ENCODE measurements at regions not wholly inside any gene's neighbourhood (a gene's known extent, or its start where the extent isn't known, plus 50 kb on each side); places are given as distances from the start of the nearest gene placed in this dataset.

DNA sequence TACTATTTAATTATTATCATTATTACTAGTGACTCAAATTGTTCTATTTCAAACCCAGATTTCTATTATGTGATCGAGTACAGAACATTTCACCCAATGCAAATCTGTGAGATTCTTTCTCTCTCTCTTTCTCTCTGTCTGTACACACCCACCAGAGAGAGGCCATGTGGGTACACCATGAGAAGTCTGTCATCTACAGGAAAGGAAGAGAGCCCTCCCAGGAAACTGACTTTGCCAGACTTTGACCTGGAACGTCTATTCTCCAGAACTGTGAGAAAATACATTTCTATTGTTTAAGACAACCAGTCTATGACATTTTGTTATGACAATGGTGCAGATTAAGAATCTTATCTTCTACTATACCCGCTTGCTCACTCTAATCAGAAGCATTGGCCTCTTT is 1091.6 kb downstream of the TTLL7 start:
- TF ChIP-seq POLR2A (IDR thresholded peaks at IDR 0.05; ENCODE audit: low read depth, low read length) (no peak), TAF1 (IDR thresholded peaks at IDR 0.05; ENCODE audit: borderline replicate concordance, low read depth, low read length) (no peak), POLR2AphosphoS5 (IDR thresholded peaks at IDR 0.05; ENCODE audit: low read depth, low read length) (no peak)
- DNase-seq (ENCODE audit: insufficient read length) = no peak
- no peak for FAIRE-seq

DNA sequence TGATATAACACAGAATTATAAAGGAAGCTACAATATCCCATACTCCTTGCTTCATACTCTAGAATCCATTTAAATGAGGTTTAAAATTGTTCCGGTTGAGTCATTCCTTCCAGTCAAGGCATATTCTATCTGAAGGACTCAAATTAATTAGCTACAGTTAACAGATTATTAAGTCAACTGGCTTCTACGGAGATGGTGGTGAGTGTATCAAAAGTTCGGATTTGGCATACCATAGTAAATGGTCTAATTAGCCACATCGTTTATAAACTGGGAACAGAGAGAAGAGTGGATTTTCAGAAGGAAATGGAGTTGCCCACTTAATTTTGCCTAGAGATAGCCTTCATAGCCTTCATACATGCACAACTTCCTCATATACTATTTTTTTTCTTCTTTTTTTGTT is 1095.3 kb downstream of the TTLL7 start:
- no peak for TF ChIP-seq POLR2A (IDR thresholded peaks at IDR 0.05; ENCODE audit: low read depth, low read length)
- TF ChIP-seq TAF1 (IDR thresholded peaks at IDR 0.05; ENCODE audit: borderline replicate concordance, low read depth, low read length) = no peak
- TF ChIP-seq POLR2AphosphoS5 (IDR thresholded peaks at IDR 0.05; ENCODE audit: low read depth, low read length) = no peak
- FAIRE-seq (no peak), DNase-seq (ENCODE audit: insufficient read length) (no peak)

DNA sequence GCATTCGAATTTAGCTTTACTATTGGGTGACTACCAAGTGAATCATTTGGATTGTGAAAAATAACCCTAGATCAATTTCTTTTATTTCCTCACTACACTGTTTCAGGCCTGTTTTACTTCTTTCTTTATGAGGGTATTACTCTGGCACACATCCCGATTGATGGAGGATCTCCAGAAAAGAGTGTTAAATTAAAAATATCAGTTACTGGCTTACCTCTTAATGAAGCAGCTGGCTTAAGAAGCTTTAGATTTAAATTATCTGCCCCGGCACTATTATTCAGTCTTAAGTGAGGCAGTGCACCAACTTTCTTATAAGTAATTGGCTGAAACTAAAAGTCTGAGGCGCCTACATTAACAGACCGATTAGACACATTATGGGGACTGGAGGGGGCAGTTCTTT is 1097.4 kb downstream of the TTLL7 start:
- TF ChIP-seq POLR2AphosphoS5 (IDR thresholded peaks at IDR 0.05; ENCODE audit: low read depth, low read length) (no peak), TAF1 (IDR thresholded peaks at IDR 0.05; ENCODE audit: borderline replicate concordance, low read depth, low read length) (no peak), POLR2A (IDR thresholded peaks at IDR 0.05; ENCODE audit: low read depth, low read length) (no peak)
- no peak for FAIRE-seq
- no peak for DNase-seq (ENCODE audit: insufficient read length)

- FAIRE-seq (no peak), DNase-seq (ENCODE audit: insufficient read length) (no peak)
- TF ChIP-seq POLR2AphosphoS5 (IDR thresholded peaks at IDR 0.05; ENCODE audit: low read depth, low read length) (no peak), TAF1 (IDR thresholded peaks at IDR 0.05; ENCODE audit: borderline replicate concordance, low read depth, low read length) (no peak), POLR2A (IDR thresholded peaks at IDR 0.05; ENCODE audit: low read depth, low read length) (no peak)
Measured at GRCh38 chr1:82901118-82901517, 1097.8 kb downstream of the TTLL7 start.

DNA sequence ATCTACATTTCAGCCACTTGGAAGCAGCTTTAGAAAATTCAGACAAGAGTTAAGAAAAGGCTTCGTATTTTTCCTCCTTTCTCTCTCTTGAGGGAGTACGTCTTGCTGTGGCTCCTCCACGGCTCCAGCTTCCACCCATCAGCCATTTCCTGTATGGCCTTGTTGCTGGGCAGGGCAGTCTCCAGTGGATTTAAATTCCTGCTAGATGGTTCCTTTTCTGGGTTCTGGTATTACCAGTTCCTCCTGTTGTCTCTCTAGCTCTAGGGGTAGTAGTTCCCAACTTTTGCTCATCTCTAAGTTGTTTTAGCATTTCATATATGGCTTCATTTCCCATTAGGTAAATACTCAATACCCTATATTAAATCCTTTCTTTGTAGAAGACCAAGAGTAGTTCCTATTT is 1098.3 kb downstream of the ADGRL2 start:
- FAIRE-seq = no peak
- TF ChIP-seq POLR2A (IDR thresholded peaks at IDR 0.05; ENCODE audit: low read depth, low read length) (no peak), POLR2AphosphoS5 (IDR thresholded peaks at IDR 0.05; ENCODE audit: low read depth, low read length) (no peak), TAF1 (IDR thresholded peaks at IDR 0.05; ENCODE audit: borderline replicate concordance, low read depth, low read length) (no peak)
- no peak for DNase-seq (ENCODE audit: insufficient read length)

GRCh38 chr1:82897549-82897948 is 1096.8 kb downstream of the ADGRL2 start:
- FAIRE-seq (no peak), DNase-seq (ENCODE audit: insufficient read length) (no peak)
- no peak for TF ChIP-seq POLR2A (IDR thresholded peaks at IDR 0.05; ENCODE audit: low read depth, low read length)
- TF ChIP-seq POLR2AphosphoS5 (IDR thresholded peaks at IDR 0.05; ENCODE audit: low read depth, low read length) = no peak
- TF ChIP-seq TAF1 (IDR thresholded peaks at IDR 0.05; ENCODE audit: borderline replicate concordance, low read depth, low read length) = no peak

GRCh38 chr1:82896036-82896435 is 1095.3 kb downstream of the ADGRL2 start:
- DNase-seq (ENCODE audit: insufficient read length) = no peak

GRCh38 chr1:82894635-82895034 is 1093.9 kb downstream of the ADGRL2 start:
- no peak for TF ChIP-seq POLR2A (IDR thresholded peaks at IDR 0.05; ENCODE audit: low read depth, low read length)
- TF ChIP-seq POLR2AphosphoS5 (IDR thresholded peaks at IDR 0.05; ENCODE audit: low read depth, low read length) = no peak
- no peak for TF ChIP-seq TAF1 (IDR thresholded peaks at IDR 0.05; ENCODE audit: borderline replicate concordance, low read depth, low read length)
- no peak for DNase-seq (ENCODE audit: insufficient read length)
- FAIRE-seq = no peak

More at GRCh38 chr1:82896036-82896435, 1095.3 kb downstream of the ADGRL2 start:
- no peak for FAIRE-seq
- TF ChIP-seq TAF1 (IDR thresholded peaks at IDR 0.05; ENCODE audit: borderline replicate concordance, low read depth, low read length) (no peak), POLR2AphosphoS5 (IDR thresholded peaks at IDR 0.05; ENCODE audit: low read depth, low read length) (no peak), POLR2A (IDR thresholded peaks at IDR 0.05; ENCODE audit: low read depth, low read length) (no peak)

DNA sequence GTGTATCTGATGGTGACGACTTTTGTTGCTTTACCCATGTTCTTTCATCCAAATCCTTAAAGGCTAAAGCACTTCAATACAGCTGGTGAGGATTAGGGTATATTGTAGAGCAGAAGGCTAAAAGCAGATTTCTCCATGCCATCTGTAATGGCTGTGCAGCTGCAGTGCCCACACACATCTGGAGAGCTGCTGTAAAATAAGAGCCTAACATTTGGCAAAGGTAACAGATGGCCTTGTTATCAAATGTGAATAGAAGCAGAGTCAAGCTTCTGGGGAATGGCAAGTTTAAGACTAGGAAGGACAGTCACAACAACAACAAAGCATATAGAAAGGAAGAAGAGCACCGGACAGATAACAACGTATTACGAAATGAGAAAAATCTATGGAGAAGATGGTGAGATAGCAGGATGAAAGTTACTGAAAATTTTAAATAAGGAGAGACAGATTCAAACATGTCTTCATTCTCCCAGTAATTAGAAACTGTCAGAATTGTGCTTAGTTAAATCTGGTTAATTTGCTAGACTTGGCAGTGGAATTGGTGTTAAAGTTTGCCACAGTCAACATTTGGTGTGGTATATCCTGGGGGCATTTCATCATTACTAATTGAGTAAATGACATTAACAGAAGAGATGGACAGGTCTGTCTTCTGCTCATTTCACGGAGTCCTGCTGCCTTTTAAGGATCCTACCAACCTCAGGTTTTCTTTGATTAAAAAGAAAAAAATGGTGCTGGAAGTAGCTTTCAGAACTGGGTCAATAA is 1093.2 kb downstream of the ADGRL2 start:
- no peak for TF ChIP-seq POLR2A (IDR thresholded peaks at IDR 0.05; ENCODE audit: low read depth, low read length)
- no peak for TF ChIP-seq POLR2AphosphoS5 (IDR thresholded peaks at IDR 0.05; ENCODE audit: low read depth, low read length)
- no peak for TF ChIP-seq TAF1 (IDR thresholded peaks at IDR 0.05; ENCODE audit: borderline replicate concordance, low read depth, low read length)
- DNase-seq (ENCODE audit: insufficient read length) (no peak), FAIRE-seq (no peak)

DNA sequence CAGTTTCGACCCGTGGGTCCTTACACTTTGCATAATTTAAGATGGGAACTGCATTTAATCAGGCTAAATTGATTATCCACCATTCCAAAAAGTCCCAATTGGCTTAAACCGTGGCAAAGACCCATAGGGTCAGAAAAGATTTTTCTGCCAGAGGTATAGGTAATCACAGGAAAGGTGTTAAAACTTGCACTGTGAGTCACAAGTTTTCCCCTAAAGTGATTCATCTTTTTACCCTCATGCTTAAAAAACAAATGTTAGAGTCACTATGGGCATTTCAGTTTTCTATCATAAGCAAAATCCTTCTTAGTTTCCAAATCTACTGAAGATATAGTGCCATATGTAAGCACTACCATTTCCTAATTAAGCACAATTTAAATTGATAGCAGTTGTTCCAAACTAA is 1079.8 kb downstream of the ADGRL2 start:
- FAIRE-seq = no peak
- TF ChIP-seq POLR2A (IDR thresholded peaks at IDR 0.05; ENCODE audit: low read depth, low read length) = no peak
- no peak for TF ChIP-seq POLR2AphosphoS5 (IDR thresholded peaks at IDR 0.05; ENCODE audit: low read depth, low read length)
- TF ChIP-seq TAF1 (IDR thresholded peaks at IDR 0.05; ENCODE audit: borderline replicate concordance, low read depth, low read length) = no peak

GRCh38 chr1:82879701-82880305 is 1079.1 kb downstream of the ADGRL2 start:
- TF ChIP-seq POLR2A (IDR thresholded peaks at IDR 0.05; ENCODE audit: low read depth, low read length) (no peak), TAF1 (IDR thresholded peaks at IDR 0.05; ENCODE audit: borderline replicate concordance, low read depth, low read length) (no peak), POLR2AphosphoS5 (IDR thresholded peaks at IDR 0.05; ENCODE audit: low read depth, low read length) (no peak)
- FAIRE-seq = no peak
- no peak for DNase-seq (ENCODE audit: insufficient read length)

More for the DNA sequence above, 1079.8 kb downstream of the ADGRL2 start:
- no peak for DNase-seq (ENCODE audit: insufficient read length)

- TF ChIP-seq TAF1 (IDR thresholded peaks at IDR 0.05; ENCODE audit: borderline replicate concordance, low read depth, low read length) (no peak), POLR2AphosphoS5 (IDR thresholded peaks at IDR 0.05; ENCODE audit: low read depth, low read length) (no peak), POLR2A (IDR thresholded peaks at IDR 0.05; ENCODE audit: low read depth, low read length) (no peak)
- FAIRE-seq (no peak), DNase-seq (ENCODE audit: insufficient read length) (no peak)
Measured at GRCh38 chr1:82875170-82875569, 1074.4 kb downstream of the ADGRL2 start.
